Epithelial cell of proximal tubule (primary cell): ENCODE measurements at regions not wholly inside any gene's neighbourhood (a gene's known extent, or its start where the extent isn't known, plus 50 kb on each side); places are given as distances from the start of the nearest gene placed in this dataset.
A peak's percentile ranks its signal among the peaks of the same experiment; 100 is the strongest.

Experiments used
- DNase-seq: peaks from one replicate; pipeline ENCODE4 v3.0.0-alpha.2; 2011; ENCODE audit warnings: low read depth
- H3K4me3 ChIP-seq: 2 replicates; pipeline ENCODE4 v1.5.1; 2011; ENCODE audit warnings: low read depth, mild to moderate bottlenecking, low read length
- CTCF ChIP-seq: conservative IDR thresholded peaks from 2 replicates; pipeline ENCODE4 v1.5.1; 2012; ENCODE audit warnings: low read depth, mild to moderate bottlenecking, low read length

- no peak overlapping the region for H3K4me3 ChIP-seq
- TF ChIP-seq CTCF, result no peak
- DNase-seq, result no peak
Measured at GRCh38 chr1:118340928-118341910, 156.2 kb upstream of the SPAG17 start.

- no peak for TF ChIP-seq CTCF
- no peak for DNase-seq
- H3K4me3 ChIP-seq, result no peak overlapping the region
Measured at GRCh38 chr1:118339400-118340124, 154.5 kb upstream of the SPAG17 start.

- TF ChIP-seq CTCF, result no peak
- no peak for DNase-seq
- H3K4me3 ChIP-seq, result no peak overlapping the region
Measured at GRCh38 chr1:118338936-118339335, 153.9 kb upstream of the SPAG17 start.

GRCh38 chr1:118337346-118337745 is 152.3 kb upstream of the SPAG17 start:
- no peak for DNase-seq
- no peak for TF ChIP-seq CTCF
- H3K4me3 ChIP-seq, result no peak overlapping the region

- TF ChIP-seq CTCF, result no peak
- DNase-seq, result peak; percentile 59
- no peak overlapping the region for H3K4me3 ChIP-seq
Measured at GRCh38 chr1:118335331-118335732, 150.3 kb upstream of the SPAG17 start.

- no peak for TF ChIP-seq CTCF
Measured at GRCh38 chr1:118334506-118334905, 149.5 kb upstream of the SPAG17 start.

More at GRCh38 chr1:118334506-118334905, 149.5 kb upstream of the SPAG17 start:
- DNase-seq, result no peak
- H3K4me3 ChIP-seq, result no peak overlapping the region
